Glutamatergic neuron (in vitro differentiated cells): ENCODE measurements at regions not wholly inside any gene's neighbourhood (a gene's known extent, or its start where the extent isn't known, plus 50 kb on each side); places are given as distances from the start of the nearest gene placed in this dataset.

Experiments
- DNase-seq: peaks from one replicate; pipeline ENCODE4 v3.0.0; 2022
- H3K27ac Mint-ChIP-seq: one replicate; pipeline ENCODE4 v1.8.0; 2020; ENCODE audit warnings: mild to moderate bottlenecking, mixed read lengths, inconsistent platforms; ENCODE audit not compliant: unreplicated experiment
- H3K27me3 Mint-ChIP-seq: one replicate; pipeline ENCODE4 v1.8.0; 2020; ENCODE audit warnings: mild to moderate bottlenecking, moderate library complexity, mixed read lengths, inconsistent platforms; ENCODE audit not compliant: unreplicated experiment
- H3K36me3 Mint-ChIP-seq: one replicate; pipeline ENCODE4 v1.8.0; 2020; ENCODE audit warnings: mild to moderate bottlenecking, mixed read lengths, inconsistent platforms; ENCODE audit not compliant: unreplicated experiment
- H3K4me1 Mint-ChIP-seq: one replicate; pipeline ENCODE4 v1.8.0; 2020; ENCODE audit warnings: mild to moderate bottlenecking, low read depth, mixed read lengths, inconsistent platforms; ENCODE audit not compliant: unreplicated experiment
- H3K4me3 Mint-ChIP-seq: one replicate; pipeline ENCODE4 v1.8.0; 2020; ENCODE audit warnings: mild to moderate bottlenecking, mixed read lengths, inconsistent platforms; ENCODE audit not compliant: unreplicated experiment
- H3K9me3 Mint-ChIP-seq: one replicate; pipeline ENCODE4 v1.8.0; 2020; ENCODE audit warnings: mild to moderate bottlenecking, moderate library complexity, mixed read lengths, inconsistent platforms; ENCODE audit not compliant: unreplicated experiment
- CTCF ChIP-seq: fragments of 200-600 bp; sonication (generic); IDR thresholded peaks from one replicate; pipeline ENCODE4 v1.5.0; 2021; ENCODE audit not compliant: partially characterized antibody, unreplicated experiment

GRCh38 chr10:120015064-120015463, 122.5 kb downstream of the SEC23IP start:
- Mint-ChIP-seq H3K27ac (no peak overlapping the region), H3K27me3 (peaks cover 5% of the 10 kb centered on the region), H3K9me3 (no peaks in the 10 kb centered on the region), H3K4me3 (no peak overlapping the region), H3K4me1 (peaks cover 13% of the 10 kb centered on the region), H3K36me3 (no peaks in the 10 kb centered on the region)
- DNase-seq = no peak
- TF ChIP-seq CTCF = no peak

GRCh38 chr10:120016906-120017305, 124.4 kb downstream of the SEC23IP start:
- Mint-ChIP-seq H3K4me1 (peaks cover 12% of the 10 kb centered on the region), H3K27ac (no peak overlapping the region), H3K4me3 (no peak overlapping the region), H3K36me3 (peaks cover 4% of the 10 kb centered on the region), H3K27me3 (peaks cover 5% of the 10 kb centered on the region), H3K9me3 (no peaks in the 10 kb centered on the region)
- DNase-seq = no peak
- no peak for TF ChIP-seq CTCF

GRCh38 chr10:120017733-120018417, 125.3 kb downstream of the SEC23IP start:
- Mint-ChIP-seq H3K36me3 (peaks cover 9% of the 10 kb centered on the region), H3K27ac (no peak overlapping the region)

GRCh38 chr10:120018695-120019094, 126.2 kb downstream of the SEC23IP start:
- no peaks in the 10 kb centered on the region for H3K9me3 Mint-ChIP-seq
- H3K4me3 Mint-ChIP-seq = no peak overlapping the region
- no peak overlapping the region for H3K27ac Mint-ChIP-seq
- peaks cover 14% of the 10 kb centered on the region for H3K36me3 Mint-ChIP-seq
- DNase-seq = no peak
- H3K4me1 Mint-ChIP-seq = peaks cover 8% of the 10 kb centered on the region
- TF ChIP-seq CTCF = no peak
- peaks cover 3% of the 10 kb centered on the region for H3K27me3 Mint-ChIP-seq

More at GRCh38 chr10:120017733-120018417, 125.3 kb downstream of the SEC23IP start:
- Mint-ChIP-seq H3K4me3 (no peak overlapping the region), H3K4me1 (peaks cover 8% of the 10 kb centered on the region), H3K27me3 (peaks cover 3% of the 10 kb centered on the region), H3K9me3 (no peaks in the 10 kb centered on the region)
- no peak for TF ChIP-seq CTCF
- DNase-seq = no peak

- Mint-ChIP-seq H3K4me3 (no peak overlapping the region), H3K27ac (no peak overlapping the region), H3K36me3 (peaks cover 14% of the 10 kb centered on the region), H3K27me3 (peaks cover 5% of the 10 kb centered on the region), H3K4me1 (peaks cover 8% of the 10 kb centered on the region), H3K9me3 (no peaks in the 10 kb centered on the region)
- no peak for TF ChIP-seq CTCF
- no peak for DNase-seq
Measured at GRCh38 chr10:120019568-120019967, 127.0 kb downstream of the SEC23IP start.
